ENCODE measurements at regions not wholly inside any gene's neighbourhood (a gene's known extent, or its start where the extent isn't known, plus 50 kb on each side); places are given as distances from the start of the nearest gene placed in this dataset.

DNA sequence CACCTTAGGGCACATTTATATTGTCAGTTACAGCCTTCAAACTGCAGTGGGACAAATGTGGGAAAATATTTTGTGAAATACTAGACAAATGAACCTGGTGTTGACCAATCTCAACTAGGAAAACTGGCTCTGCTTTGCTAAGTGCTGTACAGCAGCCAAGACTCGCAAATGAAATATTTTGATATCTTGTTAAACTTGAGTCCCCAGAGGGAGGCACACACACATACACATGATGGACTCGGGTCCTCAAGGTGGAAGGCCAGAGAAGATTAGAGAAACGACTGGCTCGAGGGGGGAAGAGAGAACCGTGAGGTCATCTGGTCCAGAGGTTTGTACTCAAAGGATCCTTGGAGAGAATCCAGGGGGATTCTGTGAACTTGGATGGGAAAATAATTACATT is 67.3 kb upstream of the JAG1 start:
- H4K20me1 ChIP-seq (ENCODE audit: insufficient read depth), result no peaks in the 10 kb centered on the region
- 0 out of 2 replicates have a peak, but pooled peaks cover 11% of the 10 kb centered on the region for H3K4me1 ChIP-seq (replicated peaks; ENCODE audit: insufficient read depth)
- POLR2A ChIA-PET (ENCODE audit: unreplicated experiment), result no interaction called here
- no peak overlapping the region for H3K4me2 ChIP-seq
- H3K9me3 ChIP-seq (ENCODE audit: insufficient read depth, low read depth), result no peaks in the 10 kb centered on the region
- no peak overlapping the region for H3K4me3 ChIP-seq
- H3K27ac ChIP-seq, result no peak overlapping the region
- H3K27me3 ChIP-seq (ENCODE audit: insufficient read depth, low read depth), result no peaks in the 10 kb centered on the region
- no peaks in the 10 kb centered on the region for H3K9me2 ChIP-seq (ENCODE audit: insufficient read depth)
- no TSS peak for BruUV-seq (replicated peaks)
- intact Hi-C loops (cut with micrococcal nuclease; ENCODE audit: unreplicated experiment), result loop anchor here (10.0 kb wide), 1 partner anchor 64 kb away; no protein-coding TSS in a partner anchor
- no peak for TF ChIP-seq CTCF (conservative IDR thresholded peaks at IDR 0.05)
- no peak for TF ChIP-seq EZH2 (IDR thresholded peaks at IDR 0.05; ENCODE audit: low read depth)
- CTCF ChIA-PET, result no interaction called here
- no peaks in the 10 kb centered on the region for H3F3A ChIP-seq (ENCODE audit: insufficient read depth, low read depth)
- DNase-seq, result peak in 1 of 2 experiments; percentile 56
- H3K36me3 ChIP-seq (ENCODE audit: low read depth), result no peaks in the 10 kb centered on the region
- H2AFZ ChIP-seq, result no peak overlapping the region; the same call in 1 of the 2 replicates
- H3K79me2 ChIP-seq (ENCODE audit: low read depth), result no peaks in the 10 kb centered on the region

DNA sequence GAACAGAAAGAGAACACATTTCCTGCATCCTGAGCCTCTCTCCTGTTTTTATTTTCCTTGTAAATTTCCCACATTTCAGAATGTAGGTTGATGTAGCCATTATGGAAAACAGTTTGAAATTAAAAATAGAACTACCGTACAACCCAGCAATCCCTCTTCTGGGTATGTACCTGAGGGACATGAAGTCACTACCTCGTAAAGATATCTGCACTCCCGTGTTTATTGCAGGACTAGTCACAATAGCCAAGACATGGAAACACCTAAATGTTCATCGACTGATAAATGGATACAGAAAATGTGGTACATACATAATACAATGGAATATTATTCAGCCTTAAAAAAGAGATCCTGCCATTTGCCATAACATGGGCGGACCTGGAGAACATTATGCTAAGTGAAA is 72.0 kb upstream of the JAG1 start:
- intact Hi-C loops (cut with micrococcal nuclease; ENCODE audit: unreplicated experiment), result loop anchor here (10.0 kb wide), 1 partner anchor 59 kb away; no protein-coding TSS in a partner anchor
- Histone ChIP-seq H4K20me1 (ENCODE audit: insufficient read depth) (no peaks in the 10 kb centered on the region), H3K4me3 (no peak overlapping the region), H3K9me3 (ENCODE audit: insufficient read depth, low read depth) (no peaks in the 10 kb centered on the region), H3F3A (ENCODE audit: insufficient read depth, low read depth) (no peaks in the 10 kb centered on the region), H3K27ac (no peak overlapping the region), H3K36me3 (ENCODE audit: low read depth) (no peaks in the 10 kb centered on the region), H3K9me2 (ENCODE audit: insufficient read depth) (no peaks in the 10 kb centered on the region), H3K4me2 (no peak overlapping the region), H3K79me2 (ENCODE audit: low read depth) (no peaks in the 10 kb centered on the region), H2AFZ (no peak overlapping the region), H3K27me3 (ENCODE audit: insufficient read depth, low read depth) (no peaks in the 10 kb centered on the region), H3K4me1 (replicated peaks; ENCODE audit: insufficient read depth) (0 out of 2 replicates have a peak, but pooled peaks cover 13% of the 10 kb centered on the region)
- no TSS peak for BruUV-seq (replicated peaks)
- ChIA-PET POLR2A (ENCODE audit: unreplicated experiment) (no interaction called here), CTCF (no interaction called here)
- DNase-seq, result no peak
- TF ChIP-seq EZH2 (IDR thresholded peaks at IDR 0.05; ENCODE audit: low read depth) (no peak), CTCF (conservative IDR thresholded peaks at IDR 0.05) (no peak)

GRCh38 chr20:10747019-10747418 is 73.2 kb upstream of the JAG1 start:
- Histone ChIP-seq H4K20me1 (ENCODE audit: insufficient read depth) (no peaks in the 10 kb centered on the region), H3K9me3 (ENCODE audit: insufficient read depth, low read depth) (no peaks in the 10 kb centered on the region), H2AFZ (no peak overlapping the region), H3K36me3 (ENCODE audit: low read depth) (no peaks in the 10 kb centered on the region), H3K4me1 (replicated peaks; ENCODE audit: insufficient read depth) (0 out of 2 replicates have a peak, but pooled peaks cover 7% of the 10 kb centered on the region), H3K79me2 (ENCODE audit: low read depth) (no peaks in the 10 kb centered on the region), H3K4me3 (no peak overlapping the region), H3K9me2 (ENCODE audit: insufficient read depth) (no peaks in the 10 kb centered on the region), H3K27me3 (ENCODE audit: insufficient read depth, low read depth) (no peaks in the 10 kb centered on the region), H3K27ac (no peak overlapping the region), H3F3A (ENCODE audit: insufficient read depth, low read depth) (no peaks in the 10 kb centered on the region), H3K4me2 (no peak overlapping the region)
- ChIA-PET POLR2A (ENCODE audit: unreplicated experiment) (no interaction called here), CTCF (no interaction called here)
- no peak for DNase-seq
- no TSS peak for BruUV-seq (replicated peaks)
- TF ChIP-seq CTCF (conservative IDR thresholded peaks at IDR 0.05) (no peak), EZH2 (IDR thresholded peaks at IDR 0.05; ENCODE audit: low read depth) (no peak)
- intact Hi-C loops (cut with micrococcal nuclease; ENCODE audit: unreplicated experiment), result loop anchor here (10.0 kb wide), 1 partner anchor 58 kb away; no protein-coding TSS in a partner anchor
